ENCODE measurements at regions not wholly inside any gene's neighbourhood (a gene's known extent, or its start where the extent isn't known, plus 50 kb on each side); places are given as distances from the start of the nearest gene placed in this dataset.

GRCh38 chr9:129316281-129317030 is 138.4 kb upstream of the IER5L start (continued):
- no peak for TF ChIP-seq MXI1 (IDR thresholded peaks at IDR 0.05; ENCODE audit: borderline replicate concordance, low read depth, low read length)

- in situ Hi-C loops (cut with MboI; ENCODE audit: low sequenced_read_pairs) (no loop called here), intact Hi-C loops (cut with micrococcal nuclease) (no loop called here), dilution Hi-C loops (cut with HindIII; ENCODE audit: low sequenced_read_pairs, unreplicated experiment) (no loop called here)
- no peak overlapping the region; the same call in 1 of the 2 replicates for H3K14ac ChIP-seq (replicated peaks; ENCODE audit: low read depth, low read length)
- no peak overlapping the region for H3K4me2 ChIP-seq (ENCODE audit: low read depth, low read length)
- DNase-seq (no peak), ATAC-seq (ENCODE audit: low read depth) (no peak)
- H2AFZ ChIP-seq (replicated peaks; ENCODE audit: low read length, poor library complexity), result no peak overlapping the region
- no peak overlapping the region for H4K91ac ChIP-seq (ENCODE audit: insufficient read depth, low read depth, low read length)
- CTCF ChIA-PET, result no interaction called here
- H3K23ac ChIP-seq (ENCODE audit: low read depth, low read length), result no peak overlapping the region
- H2AK5ac ChIP-seq (ENCODE audit: low read depth, low read length), result peak overlapping the region; percentile 33; the same call in 1 of the 2 replicates
- WGBS, 2 experiments (ENCODE audit: extremely low coverage in 2 of 2, insufficient read length in 1 of 2), result no CpG with 5 or more reads among the region's 10 CpGs
- H4K20me1 ChIP-seq (ENCODE audit: insufficient read depth, low read length), result no peaks in the 10 kb centered on the region
- H4K8ac ChIP-seq (ENCODE audit: low read depth in 2 of 2, low read length in 2 of 2), result no peak overlapping the region
- H3K4me3 ChIP-seq (ENCODE audit: insufficient read depth, low read depth, low read length), result no peak overlapping the region
- H3K9ac ChIP-seq (ENCODE audit: low read depth, low read length), result no peak overlapping the region
- no peak overlapping the region for H2BK5ac ChIP-seq (ENCODE audit: low read depth, low read length, poor library complexity, severe bottlenecking)
- H3K9me3 ChIP-seq (ENCODE audit: control insufficient read depth, insufficient read depth, low read length), result peaks cover 3% of the 10 kb centered on the region; the same call in 1 of the 2 replicates
- no peaks in the 10 kb centered on the region for H3K36me3 ChIP-seq (ENCODE audit: control insufficient read depth, insufficient read depth, low read length)
- BruUV-seq (replicated peaks), result no TSS peak
- H3K4ac ChIP-seq (ENCODE audit: low read depth, low read length), result peak overlapping the region; percentile 40
- POLR2A ChIA-PET (ENCODE audit: unreplicated experiment), result no interaction called here
- no peak overlapping the region for H2AK9ac ChIP-seq (replicated peaks; ENCODE audit: low read depth, low read length, poor library complexity)
- TF ChIP-seq CHD1 (IDR thresholded peaks at IDR 0.05; ENCODE audit: low read depth, low read length) (no peak), MXI1 (IDR thresholded peaks at IDR 0.05; ENCODE audit: borderline replicate concordance, low read depth, low read length) (no peak), NFE2L2 (IDR thresholded peaks at IDR 0.05; ENCODE audit: low read depth, low read length) (no peak), FOS (IDR thresholded peaks at IDR 0.05; ENCODE audit: low read depth, low read length) (no peak)
- no peaks in the 10 kb centered on the region for H3K27me3 ChIP-seq (ENCODE audit: control insufficient read depth, insufficient read depth, low read length)
- peaks cover 19% of the 10 kb centered on the region for H3K4me1 ChIP-seq (ENCODE audit: control insufficient read depth, insufficient read depth, low read length)
- no peak overlapping the region for H3K27ac ChIP-seq (ENCODE audit: insufficient read depth, low read length)
- H2BK120ac ChIP-seq (ENCODE audit: low read depth, low read length), result 0 out of 2 replicates have a peak overlapping the region, but pooled peaks have one; percentile 15
- H2BK15ac ChIP-seq (ENCODE audit: low read depth, low read length), result no peak overlapping the region
- no peak overlapping the region for H2BK20ac ChIP-seq (ENCODE audit: low read depth, low read length)
- H3K79me1 ChIP-seq (ENCODE audit: low read depth in 1 of 2, low read length in 2 of 2), result no peaks in the 10 kb centered on the region
- no peak overlapping the region for H3K56ac ChIP-seq (ENCODE audit: extremely low read depth, insufficient read depth, low read length)
- no peak overlapping the region for H3K18ac ChIP-seq (ENCODE audit: low read depth, low read length)
- 0 out of 2 replicates have a peak, but pooled peaks cover 15% of the 10 kb centered on the region for H3K9me1 ChIP-seq (ENCODE audit: insufficient read depth, low read length)
- no peak overlapping the region for H4K5ac ChIP-seq (ENCODE audit: low read depth, low read length)
These were observed 135.4 kb upstream of the IER5L start for GRCh38 chr9:129313331-129313955.
